HG03354 (cell line): ENCODE measurements at regions not wholly inside any gene's neighbourhood (a gene's known extent, or its start where the extent isn't known, plus 50 kb on each side); places are given as distances from the start of the nearest gene placed in this dataset.
"Not testable (repeated sequence)": the region's sequence is repeated elsewhere in the genome, so short reads cannot be mapped to it uniquely, and the experiment has no call there.

Source experiments
- ATAC-seq: cut with Tn5 transposase; IDR thresholded peaks from one replicate; pipeline ENCODE4 v1.9.1; 2021; ENCODE audit warnings: mild to moderate bottlenecking; ENCODE audit not compliant: unreplicated experiment, poor library complexity, severe bottlenecking

- no peak for ATAC-seq
Observed at GRCh38 chr1:38528623-38529022, 330.9 kb downstream of the RRAGC start.

- ATAC-seq, result peak; percentile 95
Observed at GRCh38 chr1:38527373-38527966, 332.1 kb downstream of the RRAGC start.

- ATAC-seq, result no peak
Observed at GRCh38 chr1:38526046-38526445, 333.5 kb downstream of the RRAGC start.

GRCh38 chr1:38525343-38526043 lies 334.1 kb downstream of the RRAGC start:
- no peak for ATAC-seq

GRCh38 chr1:38524025-38524641 lies 335.4 kb downstream of the RRAGC start:
- no peak for ATAC-seq

GRCh38 chr1:38523568-38523939 lies 336.0 kb downstream of the RRAGC start:
- ATAC-seq, result no peak

GRCh38 chr1:38522915-38523567 lies 336.5 kb downstream of the RRAGC start:
- no peak for ATAC-seq

GRCh38 chr1:38516560-38516959 lies 343.0 kb downstream of the RRAGC start:
- no peak for ATAC-seq

- ATAC-seq, result no peak
Observed at GRCh38 chr1:38512789-38513188, 346.8 kb downstream of the RRAGC start.

GRCh38 chr1:38512024-38512767 lies 347.4 kb downstream of the RRAGC start:
- no peak for ATAC-seq

GRCh38 chr1:38508232-38508631 lies 351.3 kb downstream of the RRAGC start:
- ATAC-seq, result no peak

GRCh38 chr1:38507563-38507962 lies 352.0 kb downstream of the RRAGC start:
- no peak for ATAC-seq

- ATAC-seq, result no peak
Observed at GRCh38 chr1:38505944-38506343, 353.6 kb downstream of the RRAGC start.

- no peak for ATAC-seq
Observed at GRCh38 chr1:38502758-38503157, 356.8 kb downstream of the RRAGC start.

GRCh38 chr1:38500891-38501290 lies 358.7 kb downstream of the RRAGC start:
- ATAC-seq, result no peak

- no peak for ATAC-seq
Observed at GRCh38 chr1:38500352-38500751, 359.2 kb downstream of the RRAGC start.

GRCh38 chr1:38498686-38499085 lies 360.9 kb downstream of the RRAGC start:
- no peak for ATAC-seq

GRCh38 chr1:38497921-38498656 lies 361.5 kb downstream of the RRAGC start:
- no peak for ATAC-seq

GRCh38 chr1:38493306-38493705 lies 366.3 kb downstream of the RRAGC start:
- not testable (repeated sequence) for ATAC-seq
